GM12864 (cell line): ENCODE measurements at regions not wholly inside any gene's neighbourhood (a gene's known extent, or its start where the extent isn't known, plus 50 kb on each side); places are given as distances from the start of the nearest gene placed in this dataset.

Experiments
- DNase-seq: peaks from one replicate; pipeline ENCODE4 v3.0.0-alpha.2; 2011; ENCODE audit warnings: low read depth
- H3K4me3 ChIP-seq: 2 replicates; pipeline ENCODE4 v1.5.1; 2011; ENCODE audit warnings: mild to moderate bottlenecking, low read depth, low read length, control low read depth
- TF ChIP-seq, protein P1 (sequence below): IDR thresholded peaks from 2 replicates; pipeline ENCODE4 v1.5.1; 2011; ENCODE audit warnings: low read depth, mild to moderate bottlenecking, moderate library complexity, low read length, control low read depth, inconsistent platforms; ENCODE audit errors: missing control alignments

DNA sequence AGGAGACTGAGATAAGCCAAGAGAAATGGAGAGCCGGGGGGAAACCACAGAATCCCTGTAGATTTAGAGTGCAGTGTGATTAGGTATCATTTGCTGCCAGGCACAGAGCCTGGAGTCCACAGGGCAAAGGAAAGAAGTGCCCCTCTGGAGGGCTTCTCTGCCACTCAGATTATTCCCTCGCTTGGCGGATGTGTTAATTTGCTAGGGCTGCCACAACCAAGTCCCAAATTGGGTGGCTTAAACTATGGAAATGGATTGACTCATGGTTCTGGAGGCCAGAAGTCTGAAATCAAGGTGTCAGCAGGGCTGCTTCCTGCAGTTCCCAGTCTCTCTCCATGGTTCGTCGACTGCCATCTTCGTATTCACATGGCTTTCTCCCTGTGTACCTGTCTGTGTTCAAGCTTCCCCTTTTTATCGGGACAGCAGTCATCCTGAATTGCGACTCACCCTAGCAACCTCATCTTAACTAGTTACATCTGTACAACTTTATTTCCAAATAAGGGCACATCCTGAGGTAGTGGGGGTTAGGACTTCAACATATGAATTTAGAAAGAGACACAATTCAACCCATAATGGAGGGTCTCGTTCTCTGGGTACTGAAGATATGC is 122.2 kb downstream of the ANKRD60 start:
- DNase-seq, result no peak
- H3K4me3 ChIP-seq, result no peak overlapping the region
- TF ChIP-seq, protein P1, sequence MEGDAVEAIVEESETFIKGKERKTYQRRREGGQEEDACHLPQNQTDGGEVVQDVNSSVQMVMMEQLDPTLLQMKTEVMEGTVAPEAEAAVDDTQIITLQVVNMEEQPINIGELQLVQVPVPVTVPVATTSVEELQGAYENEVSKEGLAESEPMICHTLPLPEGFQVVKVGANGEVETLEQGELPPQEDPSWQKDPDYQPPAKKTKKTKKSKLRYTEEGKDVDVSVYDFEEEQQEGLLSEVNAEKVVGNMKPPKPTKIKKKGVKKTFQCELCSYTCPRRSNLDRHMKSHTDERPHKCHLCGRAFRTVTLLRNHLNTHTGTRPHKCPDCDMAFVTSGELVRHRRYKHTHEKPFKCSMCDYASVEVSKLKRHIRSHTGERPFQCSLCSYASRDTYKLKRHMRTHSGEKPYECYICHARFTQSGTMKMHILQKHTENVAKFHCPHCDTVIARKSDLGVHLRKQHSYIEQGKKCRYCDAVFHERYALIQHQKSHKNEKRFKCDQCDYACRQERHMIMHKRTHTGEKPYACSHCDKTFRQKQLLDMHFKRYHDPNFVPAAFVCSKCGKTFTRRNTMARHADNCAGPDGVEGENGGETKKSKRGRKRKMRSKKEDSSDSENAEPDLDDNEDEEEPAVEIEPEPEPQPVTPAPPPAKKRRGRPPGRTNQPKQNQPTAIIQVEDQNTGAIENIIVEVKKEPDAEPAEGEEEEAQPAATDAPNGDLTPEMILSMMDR, result no peak

DNA sequence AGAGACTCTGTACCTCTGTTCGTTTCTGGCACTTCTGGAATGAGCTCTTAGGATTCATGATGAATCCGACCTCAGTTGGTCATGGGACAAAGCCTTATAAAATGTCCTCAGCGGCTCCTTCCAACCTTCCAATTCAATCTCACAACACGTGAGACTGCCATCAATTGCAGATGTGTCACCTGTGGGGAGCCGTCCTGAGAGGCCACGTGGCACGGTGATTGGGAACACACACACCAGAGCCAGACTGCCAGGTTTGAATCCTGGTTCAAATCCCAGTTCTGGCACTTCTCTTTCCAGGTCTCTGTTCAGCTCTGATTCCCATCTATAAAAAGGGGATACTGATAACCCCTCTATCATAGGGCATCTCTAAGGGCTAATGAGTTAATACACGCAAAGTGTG is 124.5 kb downstream of the ANKRD60 start:
- TF ChIP-seq, protein P1, result no peak
- no peak overlapping the region for H3K4me3 ChIP-seq
- no peak for DNase-seq

DNA sequence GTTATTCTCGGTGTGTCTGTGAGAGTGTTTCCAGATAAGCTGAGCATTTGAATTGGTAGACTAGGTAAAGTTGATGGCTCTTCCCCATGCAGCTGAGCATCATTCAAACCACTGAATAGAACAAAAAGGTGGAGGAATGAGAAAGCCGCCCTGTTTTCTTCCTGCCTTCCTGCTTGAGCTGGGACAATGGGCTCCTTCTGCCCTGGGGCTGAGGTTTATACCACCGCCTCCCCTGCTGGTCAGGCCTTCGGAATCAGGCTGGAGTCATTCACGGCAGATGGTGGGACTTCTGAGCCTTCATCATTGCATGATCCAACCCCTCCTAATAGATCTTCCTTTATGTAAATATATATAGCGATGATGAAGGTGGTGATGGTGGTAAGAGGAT is 124.9 kb downstream of the ANKRD60 start:
- DNase-seq, result no peak
- TF ChIP-seq, protein P1, result no peak
- H3K4me3 ChIP-seq, result no peak overlapping the region

DNA sequence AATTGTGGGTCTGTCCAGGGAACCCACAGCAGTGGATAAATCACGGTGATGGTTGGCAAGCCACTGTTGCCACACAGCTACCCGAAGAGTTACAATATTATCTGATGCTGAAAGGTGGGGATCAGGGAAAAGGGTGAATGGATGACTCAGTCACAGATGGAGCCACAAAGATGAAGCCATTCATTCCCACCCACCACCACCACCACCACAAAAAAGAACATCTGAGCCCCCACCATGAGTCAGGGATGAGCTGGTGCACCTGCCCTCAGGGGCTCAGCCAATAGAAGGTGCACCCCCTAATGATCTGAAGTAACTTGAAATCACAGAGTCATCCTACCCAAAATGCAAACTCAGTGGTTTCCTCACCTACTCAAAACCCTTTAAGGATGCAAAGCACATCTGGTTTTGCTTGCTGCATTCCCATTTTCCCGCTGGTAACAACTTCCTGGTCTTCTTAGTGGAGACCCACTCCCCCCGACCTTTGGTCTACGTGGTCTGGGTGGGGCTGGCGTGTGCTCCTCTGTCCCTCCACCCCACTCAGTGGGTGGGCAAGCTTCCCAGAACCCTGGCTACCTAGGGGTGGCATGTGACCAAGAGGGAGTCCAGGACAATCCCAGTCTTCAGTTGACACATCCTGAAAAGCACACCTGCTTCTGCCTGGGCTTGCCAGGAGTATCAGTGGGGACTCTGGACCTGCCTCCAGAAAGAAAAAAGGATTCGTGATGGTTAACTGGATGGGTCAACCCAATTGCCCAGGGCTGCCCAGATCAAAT is 125.5 kb downstream of the ANKRD60 start:
- DNase-seq, result no peak
- TF ChIP-seq, protein P1, result no peak
- no peak overlapping the region for H3K4me3 ChIP-seq

DNA sequence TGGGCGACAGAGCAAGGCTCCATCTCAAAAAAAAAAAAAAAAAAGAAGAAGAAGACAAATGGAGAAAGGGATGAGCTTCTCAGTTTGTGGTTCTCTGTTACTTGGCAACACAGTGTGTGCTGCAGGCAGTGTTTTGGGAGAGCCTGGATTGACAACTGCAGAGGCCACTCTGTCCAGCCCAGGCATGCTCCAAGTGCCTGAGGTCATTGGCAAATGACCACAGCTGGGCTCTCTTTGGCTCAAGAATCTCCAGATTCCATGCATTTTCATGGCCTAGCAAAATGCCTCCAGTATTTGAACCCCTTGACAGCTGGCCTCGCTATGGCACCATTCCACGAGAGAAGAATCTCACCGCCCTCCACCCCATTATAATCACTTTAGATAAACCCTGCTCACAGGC is 126.2 kb downstream of the ANKRD60 start:
- no peak for DNase-seq
- H3K4me3 ChIP-seq, result no peak overlapping the region
- TF ChIP-seq, protein P1, result no peak

DNA sequence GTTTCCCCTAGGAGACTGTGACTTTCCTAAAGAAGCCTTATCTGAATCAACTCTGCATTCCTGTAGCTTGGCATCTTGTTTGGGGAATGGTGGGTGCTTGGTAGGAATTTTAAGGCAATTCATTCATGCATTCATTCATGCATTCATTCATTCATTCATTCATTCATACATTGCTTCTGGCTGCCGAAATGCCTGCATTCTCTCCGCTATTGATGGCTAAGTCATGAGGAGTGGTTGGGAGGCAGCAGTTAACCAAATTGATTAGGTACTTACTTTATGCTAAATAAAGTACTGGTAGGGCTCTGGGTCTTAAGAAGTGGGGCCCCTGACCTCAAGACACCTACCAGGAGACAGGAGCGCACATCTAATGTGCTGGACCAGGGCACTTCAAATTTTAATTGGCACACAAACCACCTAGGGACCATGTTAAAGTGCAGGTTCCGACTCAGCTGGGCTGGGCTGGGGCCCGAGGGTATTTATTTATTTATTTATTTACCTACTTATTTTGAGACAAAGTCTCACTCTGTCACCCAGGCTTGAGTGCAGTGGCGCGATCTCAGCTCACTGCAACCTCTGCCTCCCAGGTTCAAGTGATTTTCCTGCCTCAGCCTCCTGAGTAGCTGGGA is 127.6 kb downstream of the ANKRD60 start:
- DNase-seq, result no peak
- no peak overlapping the region for H3K4me3 ChIP-seq
- TF ChIP-seq, protein P1, result no peak
